ENCODE measurements at regions not wholly inside any gene's neighbourhood (a gene's known extent, or its start where the extent isn't known, plus 50 kb on each side); places are given as distances from the start of the nearest gene placed in this dataset.

DNA sequence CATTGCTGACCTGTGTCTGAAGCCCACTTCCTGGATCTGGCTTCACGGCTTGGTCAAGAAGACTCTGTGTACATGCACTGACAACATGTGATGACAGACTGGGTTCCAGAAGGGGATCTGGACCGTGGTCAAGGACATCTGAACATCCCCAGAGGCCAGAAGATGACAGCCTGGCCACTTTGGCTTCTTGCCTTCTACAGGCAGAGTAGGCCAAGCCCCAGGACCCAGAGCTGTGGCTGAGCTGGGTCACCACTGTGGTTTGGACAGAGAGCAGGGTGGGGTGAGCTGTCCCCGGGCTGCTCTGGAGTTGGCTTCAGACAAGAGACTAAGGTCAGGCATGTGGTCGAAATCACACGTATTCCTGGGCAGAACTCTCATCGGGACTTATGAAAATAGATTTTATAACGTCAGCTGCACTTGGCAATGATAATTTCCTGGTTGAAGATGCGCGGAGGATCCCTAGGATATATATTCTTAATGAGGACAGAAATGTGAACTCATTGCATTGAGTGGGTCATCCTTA lies 114.1 kb upstream of the FRMD4B start:
- ChIA-PET POLR2A (no interaction called here), CTCF (no interaction called here)
- Histone ChIP-seq H3K9me3 (no peaks in the 10 kb centered on the region), H3K4me3 (no peak overlapping the region), H3K27ac (no peak overlapping the region), H3K4me2 (no peak overlapping the region), H3K4me1 (no peaks in the 10 kb centered on the region)
- TF ChIP-seq FOSB (CRISPR knock-in tag; IDR thresholded peaks at IDR 0.05) (no peak), ZSCAN20 (CRISPR knock-in tag; IDR thresholded peaks at IDR 0.05) (no peak), CBX2 (IDR thresholded peaks at IDR 0.05; ENCODE audit: borderline replicate concordance, low read depth) (no peak), TFCP2L1 (CRISPR knock-in tag; IDR thresholded peaks at IDR 0.05) (no peak)
- TF ChIP-seq, protein P1, sequence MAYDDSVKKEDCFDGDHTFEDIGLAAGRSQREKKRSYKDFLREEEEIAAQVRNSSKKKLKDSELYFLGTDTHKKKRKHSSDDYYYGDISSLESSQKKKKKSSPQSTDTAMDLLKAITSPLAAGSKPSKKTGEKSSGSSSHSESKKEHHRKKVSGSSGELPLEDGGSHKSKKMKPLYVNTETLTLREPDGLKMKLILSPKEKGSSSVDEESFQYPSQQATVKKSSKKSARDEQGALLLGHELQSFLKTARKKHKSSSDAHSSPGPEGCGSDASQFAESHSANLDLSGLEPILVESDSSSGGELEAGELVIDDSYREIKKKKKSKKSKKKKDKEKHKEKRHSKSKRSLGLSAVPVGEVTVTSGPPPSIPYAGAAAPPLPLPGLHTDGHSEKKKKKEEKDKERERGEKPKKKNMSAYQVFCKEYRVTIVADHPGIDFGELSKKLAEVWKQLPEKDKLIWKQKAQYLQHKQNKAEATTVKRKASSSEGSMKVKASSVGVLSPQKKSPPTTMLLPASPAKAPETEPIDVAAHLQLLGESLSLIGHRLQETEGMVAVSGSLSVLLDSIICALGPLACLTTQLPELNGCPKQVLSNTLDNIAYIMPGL (CRISPR knock-in tag; IDR thresholded peaks at IDR 0.05; ENCODE audit: borderline replicate concordance) = no peak
- TF ChIP-seq, protein P2, sequence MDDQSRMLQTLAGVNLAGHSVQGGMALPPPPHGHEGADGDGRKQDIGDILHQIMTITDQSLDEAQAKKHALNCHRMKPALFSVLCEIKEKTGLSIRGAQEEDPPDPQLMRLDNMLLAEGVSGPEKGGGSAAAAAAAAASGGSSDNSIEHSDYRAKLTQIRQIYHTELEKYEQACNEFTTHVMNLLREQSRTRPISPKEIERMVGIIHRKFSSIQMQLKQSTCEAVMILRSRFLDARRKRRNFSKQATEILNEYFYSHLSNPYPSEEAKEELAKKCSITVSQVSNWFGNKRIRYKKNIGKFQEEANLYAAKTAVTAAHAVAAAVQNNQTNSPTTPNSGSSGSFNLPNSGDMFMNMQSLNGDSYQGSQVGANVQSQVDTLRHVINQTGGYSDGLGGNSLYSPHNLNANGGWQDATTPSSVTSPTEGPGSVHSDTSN (IDR thresholded peaks at IDR 0.05) = no peak
- TF ChIP-seq, protein P3, sequence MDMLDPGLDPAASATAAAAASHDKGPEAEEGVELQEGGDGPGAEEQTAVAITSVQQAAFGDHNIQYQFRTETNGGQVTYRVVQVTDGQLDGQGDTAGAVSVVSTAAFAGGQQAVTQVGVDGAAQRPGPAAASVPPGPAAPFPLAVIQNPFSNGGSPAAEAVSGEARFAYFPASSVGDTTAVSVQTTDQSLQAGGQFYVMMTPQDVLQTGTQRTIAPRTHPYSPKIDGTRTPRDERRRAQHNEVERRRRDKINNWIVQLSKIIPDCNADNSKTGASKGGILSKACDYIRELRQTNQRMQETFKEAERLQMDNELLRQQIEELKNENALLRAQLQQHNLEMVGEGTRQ (IDR thresholded peaks at IDR 0.05) = no peak
- DNase-seq (ENCODE audit: low read depth in 1 of 2, low spot score in 1 of 2) (no peak), FAIRE-seq (no peak), ATAC-seq (no peak)
- WGBS (ENCODE audit: missing lambda C conversion rate) = 50% methylated on average over 9 of the region's 9 CpGs

DNA sequence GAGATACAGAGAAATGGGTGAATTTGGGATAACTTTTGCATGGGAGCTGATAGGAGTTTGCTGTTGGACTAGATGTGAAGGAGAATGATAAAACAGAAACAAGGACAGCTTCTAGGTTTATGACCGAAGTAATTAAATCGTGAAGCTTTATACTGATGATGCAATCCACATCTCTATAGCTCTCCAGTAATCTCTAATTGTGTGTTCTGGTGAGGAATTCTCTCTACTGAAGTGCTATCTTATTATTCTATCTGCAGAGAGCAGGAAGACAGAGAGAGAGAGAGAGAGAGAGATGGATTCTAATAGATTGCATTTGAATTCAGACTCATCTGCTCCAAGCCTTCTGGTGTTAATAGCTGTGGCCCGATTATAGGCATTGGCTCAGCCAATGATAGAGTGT lies 113.5 kb upstream of the FRMD4B start:
- H3K27ac ChIP-seq = no peak overlapping the region
- CTCF ChIA-PET = no interaction called here
- POLR2A ChIA-PET = no interaction called here
- H3K4me1 ChIP-seq = no peaks in the 10 kb centered on the region
- H3K4me2 ChIP-seq = no peak overlapping the region
- DNase-seq (ENCODE audit: low read depth in 1 of 2, low spot score in 1 of 2) (no peak), FAIRE-seq (no peak), ATAC-seq (no peak)
- no peak overlapping the region for H3K4me3 ChIP-seq
- WGBS (ENCODE audit: missing lambda C conversion rate) = 59% methylated on average over 3 of the region's 3 CpGs
- H3K9me3 ChIP-seq = no peaks in the 10 kb centered on the region
- TF ChIP-seq RNF2 (IDR thresholded peaks at IDR 0.05; ENCODE audit: borderline replicate concordance, low read depth) (no peak), RARB (CRISPR knock-in tag; IDR thresholded peaks at IDR 0.05) (no peak)
- TF ChIP-seq, protein P4, sequence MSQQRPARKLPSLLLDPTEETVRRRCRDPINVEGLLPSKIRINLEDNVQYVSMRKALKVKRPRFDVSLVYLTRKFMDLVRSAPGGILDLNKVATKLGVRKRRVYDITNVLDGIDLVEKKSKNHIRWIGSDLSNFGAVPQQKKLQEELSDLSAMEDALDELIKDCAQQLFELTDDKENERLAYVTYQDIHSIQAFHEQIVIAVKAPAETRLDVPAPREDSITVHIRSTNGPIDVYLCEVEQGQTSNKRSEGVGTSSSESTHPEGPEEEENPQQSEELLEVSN (IDR thresholded peaks at IDR 0.05; ENCODE audit: borderline replicate concordance, low read depth) = no peak

DNA sequence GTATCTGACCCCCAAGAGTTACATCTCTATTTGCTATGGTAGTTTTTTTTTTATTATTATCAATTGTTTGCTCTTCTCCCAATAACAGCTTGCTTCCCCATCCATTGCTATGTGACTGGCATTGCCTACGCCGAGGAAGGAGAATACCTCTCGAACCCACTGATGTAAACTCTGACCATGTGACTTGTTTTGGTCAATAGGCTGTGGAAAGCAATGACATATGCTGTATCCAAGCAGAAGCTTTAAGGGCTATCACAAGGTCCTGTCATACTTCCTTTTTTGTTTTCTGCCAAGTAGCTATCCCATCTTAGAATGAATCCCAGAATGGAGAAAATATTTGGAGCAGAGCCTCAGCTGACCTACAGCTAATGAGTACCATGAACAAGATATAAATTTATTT lies 111.0 kb upstream of the FRMD4B start:
- no peak for DNase-seq (ENCODE audit: low read depth in 1 of 2, low spot score in 1 of 2)
- WGBS (ENCODE audit: missing lambda C conversion rate) = 51% methylated on average over 3 of the region's 3 CpGs
- Histone ChIP-seq H3K27ac (no peak overlapping the region), H3K4me2 (no peak overlapping the region), H3K4me1 (no peaks in the 10 kb centered on the region), H3K9me3 (no peaks in the 10 kb centered on the region), H3K4me3 (no peak overlapping the region)
- CTCF ChIA-PET = no interaction called here
- POLR2A ChIA-PET = no interaction called here
- TF ChIP-seq CEBPB (IDR thresholded peaks at IDR 0.05) (no peak), ZSCAN20 (CRISPR knock-in tag; IDR thresholded peaks at IDR 0.05) (no peak), POLR2A (IDR thresholded peaks at IDR 0.05; ENCODE audit: low read length) (no peak), TP53 (CRISPR knock-in tag; IDR thresholded peaks at IDR 0.05) (no peak)
- TF ChIP-seq, protein P5, sequence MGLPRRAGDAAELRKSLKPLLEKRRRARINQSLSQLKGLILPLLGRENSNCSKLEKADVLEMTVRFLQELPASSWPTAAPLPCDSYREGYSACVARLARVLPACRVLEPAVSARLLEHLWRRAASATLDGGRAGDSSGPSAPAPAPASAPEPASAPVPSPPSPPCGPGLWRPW (IDR thresholded peaks at IDR 0.05) = no peak
- TF ChIP-seq, protein P6, sequence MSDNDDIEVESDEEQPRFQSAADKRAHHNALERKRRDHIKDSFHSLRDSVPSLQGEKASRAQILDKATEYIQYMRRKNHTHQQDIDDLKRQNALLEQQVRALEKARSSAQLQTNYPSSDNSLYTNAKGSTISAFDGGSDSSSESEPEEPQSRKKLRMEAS (IDR thresholded peaks at IDR 0.05) = no peak
- ATAC-seq = no peak
- FAIRE-seq = no peak

DNA sequence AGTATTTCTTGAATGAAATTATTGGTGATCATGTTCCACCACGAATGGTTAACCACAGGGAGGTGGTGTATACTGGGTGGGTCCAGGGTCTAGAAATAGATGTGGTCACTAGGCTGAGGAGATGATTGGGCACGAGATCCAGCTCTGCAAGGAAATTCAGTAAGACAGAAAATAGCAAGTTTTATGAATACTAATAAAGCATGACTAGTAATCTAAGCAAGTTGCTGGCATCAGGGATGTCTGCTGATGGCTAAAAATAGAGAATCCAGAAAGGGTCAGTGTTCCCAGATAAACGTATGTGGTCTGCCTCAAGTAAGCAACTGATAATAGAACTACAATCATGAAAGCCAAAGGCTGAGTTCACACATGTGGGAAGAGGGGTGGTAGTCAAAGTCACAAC lies 108.3 kb upstream of the FRMD4B start:
- ChIA-PET POLR2A (no interaction called here), CTCF (no interaction called here)
- Histone ChIP-seq H3K9me3 (no peaks in the 10 kb centered on the region), H3K4me2 (no peak overlapping the region), H3K4me1 (no peaks in the 10 kb centered on the region), H3K4me3 (no peak overlapping the region), H3K27ac (no peak overlapping the region)
- FAIRE-seq = no peak
- 10% methylated on average over 3 of the region's 3 CpGs for WGBS (ENCODE audit: missing lambda C conversion rate)
- no peak for DNase-seq (ENCODE audit: low read depth in 1 of 2, low spot score in 1 of 2)
- ATAC-seq = no peak
- TF ChIP-seq CEBPB (IDR thresholded peaks at IDR 0.05) (no peak), FOSL2 (IDR thresholded peaks at IDR 0.05) (no peak), FOSL2 (CRISPR knock-in tag; IDR thresholded peaks at IDR 0.05) (no peak), PHF8 (IDR thresholded peaks at IDR 0.05; ENCODE audit: borderline replicate concordance, low read depth) (no peak), RNF2 (IDR thresholded peaks at IDR 0.05; ENCODE audit: borderline replicate concordance, low read depth) (no peak), ZFP36 (IDR thresholded peaks at IDR 0.05; ENCODE audit: borderline replicate concordance, partially characterized antibody) (no peak)
- TF ChIP-seq, protein P4 (IDR thresholded peaks at IDR 0.05; ENCODE audit: borderline replicate concordance, low read depth) = no peak
- TF ChIP-seq, protein P7, sequence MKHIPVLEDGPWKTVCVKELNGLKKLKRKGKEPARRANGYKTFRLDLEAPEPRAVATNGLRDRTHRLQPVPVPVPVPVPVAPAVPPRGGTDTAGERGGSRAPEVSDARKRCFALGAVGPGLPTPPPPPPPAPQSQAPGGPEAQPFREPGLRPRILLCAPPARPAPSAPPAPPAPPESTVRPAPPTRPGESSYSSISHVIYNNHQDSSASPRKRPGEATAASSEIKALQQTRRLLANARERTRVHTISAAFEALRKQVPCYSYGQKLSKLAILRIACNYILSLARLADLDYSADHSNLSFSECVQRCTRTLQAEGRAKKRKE (CRISPR knock-in tag; IDR thresholded peaks at IDR 0.05; ENCODE audit: low read depth) = no peak
